Mammary epithelial cell (primary cell): ENCODE measurements at regions not wholly inside any gene's neighbourhood (a gene's known extent, or its start where the extent isn't known, plus 50 kb on each side); places are given as distances from the start of the nearest gene placed in this dataset.
"Not testable (repeated sequence)": the region's sequence is repeated elsewhere in the genome, so short reads cannot be mapped to it uniquely, and the experiment has no call there.

Source experiments
- CTCF ChIP-seq, 2 donors: IDR thresholded peaks in 1 of 2; conservative IDR thresholded peaks in 1 of 2; 2 replicates each; pipeline ENCODE4 v1.5.1; 2011 to 2012; ENCODE audit warnings: inconsistent platforms in 2 of 2, low read length in 2 of 2, mild to moderate bottlenecking in 2 of 2, control low read depth in 1 of 2, low read depth in 1 of 2; ENCODE audit not compliant: insufficient read depth in 1 of 2; ENCODE audit errors: extremely low read depth in 1 of 2
- EZH2 ChIP-seq: IDR thresholded peaks from 2 replicates; pipeline ENCODE4 v1.6.1; 2012; ENCODE audit warnings: low read length, inconsistent platforms, borderline replicate concordance

- TF ChIP-seq CTCF (conservative IDR thresholded peaks at IDR 0.05 in 1 of 2, IDR thresholded peaks at IDR 0.05 in 1 of 2; ENCODE audit: extremely low read depth in 1 of 2, insufficient read depth in 1 of 2, low read depth in 1 of 2, low read length in 2 of 2); EZH2: not testable (repeated sequence)
Measured at GRCh38 chrX:144185197-144185596, 301.3 kb downstream of the UBE2NL start.
